Uterus (tissue), 2 donors: ENCODE measurements at regions not wholly inside any gene's neighbourhood (a gene's known extent, or its start where the extent isn't known, plus 50 kb on each side); places are given as distances from the start of the nearest gene placed in this dataset.

Experiments
- CTCF ChIP-seq, 4 experiments: fragments of 200-600 bp in 2 of 4; fragments of 450-650 bp in 2 of 4; sonication (generic) in 2 of 4; IDR thresholded peaks; one replicate each; pipeline ENCODE4 v1.5.1; 2016 to 2019; ENCODE audit warnings: antibody characterized with exemption in 4 of 4, mild to moderate bottlenecking in 2 of 4, moderate library complexity in 1 of 4
- POLR2A ChIP-seq, 2 donors: fragments of 450-650 bp; IDR thresholded peaks; one replicate each; pipeline ENCODE4 v1.6.1; 2016; ENCODE audit warnings: antibody characterized with exemption in 2 of 2, mild to moderate bottlenecking in 1 of 2, moderate library complexity in 1 of 2

DNA sequence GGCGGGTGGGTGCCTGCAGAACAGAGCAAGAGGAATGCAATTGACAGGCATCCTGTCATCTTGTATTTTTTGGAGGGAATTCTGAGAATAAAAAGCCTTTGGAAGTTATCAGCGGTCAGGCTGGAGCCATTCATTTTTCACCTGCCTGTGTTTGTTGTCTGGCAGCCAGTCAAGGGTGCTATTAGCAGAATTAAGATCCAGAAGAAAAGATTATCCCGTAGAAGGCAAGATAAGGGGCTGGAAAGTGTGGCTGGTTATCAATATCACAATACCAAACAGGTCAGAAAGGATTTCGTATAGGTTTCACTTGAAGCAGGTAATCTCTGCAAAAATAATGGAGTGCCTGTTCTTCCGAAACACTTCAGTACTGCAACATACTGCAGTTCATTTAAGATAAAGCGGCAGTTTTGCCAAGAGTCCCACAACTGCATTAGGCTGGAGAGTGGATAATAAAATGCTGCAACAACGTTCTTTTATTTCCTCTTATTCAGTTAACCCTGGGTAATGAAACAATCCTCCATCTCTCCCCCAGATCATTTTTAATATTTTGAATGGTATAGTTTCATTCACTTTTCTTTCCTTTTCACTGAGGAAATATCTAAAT, 171.2 kb upstream of the CDKN3 start:
- TF ChIP-seq CTCF (IDR thresholded peaks at IDR 0.05) (no peak), POLR2A (IDR thresholded peaks at IDR 0.05) (no peak)
